Ishikawa (cell line): ENCODE measurements at regions not wholly inside any gene's neighbourhood (a gene's known extent, or its start where the extent isn't known, plus 50 kb on each side); places are given as distances from the start of the nearest gene placed in this dataset.

ENCODE experiments used
- CEBPB ChIP-seq: IDR thresholded peaks from 2 replicates; pipeline ENCODE4 v1.6.1; 2012
- CREB1 ChIP-seq: IDR thresholded peaks from 2 replicates; pipeline ENCODE4 v1.6.1; 2012; ENCODE audit warnings: low read depth
- EGR1 ChIP-seq: IDR thresholded peaks from 2 replicates; pipeline ENCODE4 v1.6.1; 2012
- EP300 ChIP-seq: IDR thresholded peaks from 2 replicates; pipeline ENCODE4 v1.6.1; 2012; ENCODE audit warnings: borderline replicate concordance
- FOXM1 ChIP-seq: IDR thresholded peaks from 2 replicates; pipeline ENCODE4 v1.6.1; 2012; ENCODE audit warnings: low read depth, borderline replicate concordance
- NFIC ChIP-seq: IDR thresholded peaks from 2 replicates; pipeline ENCODE4 v1.6.1; 2012
- RAD21 ChIP-seq: IDR thresholded peaks from 2 replicates; pipeline ENCODE4 v1.6.1; 2012; ENCODE audit warnings: low read depth
- TAF1 ChIP-seq: IDR thresholded peaks from 2 replicates; pipeline ENCODE4 v1.6.1; 2012; ENCODE audit warnings: low read depth, mild to moderate bottlenecking
- TCF12 ChIP-seq: IDR thresholded peaks from 2 replicates; pipeline ENCODE4 v1.6.1; 2012; ENCODE audit warnings: low read depth
- TEAD4 ChIP-seq: IDR thresholded peaks from 2 replicates; pipeline ENCODE4 v1.6.1; 2012
- YY1 ChIP-seq: IDR thresholded peaks from 2 replicates; pipeline ENCODE4 v1.6.1; 2012; ENCODE audit warnings: low read depth
- ZBTB7A ChIP-seq: IDR thresholded peaks from 2 replicates; pipeline ENCODE4 v1.6.1; 2012; ENCODE audit warnings: low read depth
- TF ChIP-seq, protein P1 (sequence below): IDR thresholded peaks from 2 replicates; pipeline ENCODE4 v1.6.1; 2012
- TF ChIP-seq, protein P2 (sequence below): IDR thresholded peaks from 2 replicates; pipeline ENCODE4 v1.6.1; 2012
- TF ChIP-seq, protein P3 (sequence below): IDR thresholded peaks from 2 replicates; pipeline ENCODE4 v1.6.1; 2012; ENCODE audit warnings: low read depth, mild to moderate bottlenecking

GRCh38 chr5:124074500-124074899 lies 562.5 kb downstream of the CSNK1G3 start:
- TF ChIP-seq, protein P1, sequence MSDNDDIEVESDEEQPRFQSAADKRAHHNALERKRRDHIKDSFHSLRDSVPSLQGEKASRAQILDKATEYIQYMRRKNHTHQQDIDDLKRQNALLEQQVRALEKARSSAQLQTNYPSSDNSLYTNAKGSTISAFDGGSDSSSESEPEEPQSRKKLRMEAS = no peak
- TF ChIP-seq EP300 = no peak
- TF ChIP-seq CEBPB = no peak
- TF ChIP-seq RAD21 = no peak
- no peak for TF ChIP-seq TEAD4
- TF ChIP-seq TAF1 = no peak
- TF ChIP-seq EGR1 = no peak
- TF ChIP-seq, protein P2, sequence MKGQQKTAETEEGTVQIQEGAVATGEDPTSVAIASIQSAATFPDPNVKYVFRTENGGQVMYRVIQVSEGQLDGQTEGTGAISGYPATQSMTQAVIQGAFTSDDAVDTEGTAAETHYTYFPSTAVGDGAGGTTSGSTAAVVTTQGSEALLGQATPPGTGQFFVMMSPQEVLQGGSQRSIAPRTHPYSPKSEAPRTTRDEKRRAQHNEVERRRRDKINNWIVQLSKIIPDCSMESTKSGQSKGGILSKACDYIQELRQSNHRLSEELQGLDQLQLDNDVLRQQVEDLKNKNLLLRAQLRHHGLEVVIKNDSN = no peak
- TF ChIP-seq CREB1 = no peak
- TF ChIP-seq ZBTB7A = no peak
- no peak for TF ChIP-seq TCF12
- TF ChIP-seq, protein P3, sequence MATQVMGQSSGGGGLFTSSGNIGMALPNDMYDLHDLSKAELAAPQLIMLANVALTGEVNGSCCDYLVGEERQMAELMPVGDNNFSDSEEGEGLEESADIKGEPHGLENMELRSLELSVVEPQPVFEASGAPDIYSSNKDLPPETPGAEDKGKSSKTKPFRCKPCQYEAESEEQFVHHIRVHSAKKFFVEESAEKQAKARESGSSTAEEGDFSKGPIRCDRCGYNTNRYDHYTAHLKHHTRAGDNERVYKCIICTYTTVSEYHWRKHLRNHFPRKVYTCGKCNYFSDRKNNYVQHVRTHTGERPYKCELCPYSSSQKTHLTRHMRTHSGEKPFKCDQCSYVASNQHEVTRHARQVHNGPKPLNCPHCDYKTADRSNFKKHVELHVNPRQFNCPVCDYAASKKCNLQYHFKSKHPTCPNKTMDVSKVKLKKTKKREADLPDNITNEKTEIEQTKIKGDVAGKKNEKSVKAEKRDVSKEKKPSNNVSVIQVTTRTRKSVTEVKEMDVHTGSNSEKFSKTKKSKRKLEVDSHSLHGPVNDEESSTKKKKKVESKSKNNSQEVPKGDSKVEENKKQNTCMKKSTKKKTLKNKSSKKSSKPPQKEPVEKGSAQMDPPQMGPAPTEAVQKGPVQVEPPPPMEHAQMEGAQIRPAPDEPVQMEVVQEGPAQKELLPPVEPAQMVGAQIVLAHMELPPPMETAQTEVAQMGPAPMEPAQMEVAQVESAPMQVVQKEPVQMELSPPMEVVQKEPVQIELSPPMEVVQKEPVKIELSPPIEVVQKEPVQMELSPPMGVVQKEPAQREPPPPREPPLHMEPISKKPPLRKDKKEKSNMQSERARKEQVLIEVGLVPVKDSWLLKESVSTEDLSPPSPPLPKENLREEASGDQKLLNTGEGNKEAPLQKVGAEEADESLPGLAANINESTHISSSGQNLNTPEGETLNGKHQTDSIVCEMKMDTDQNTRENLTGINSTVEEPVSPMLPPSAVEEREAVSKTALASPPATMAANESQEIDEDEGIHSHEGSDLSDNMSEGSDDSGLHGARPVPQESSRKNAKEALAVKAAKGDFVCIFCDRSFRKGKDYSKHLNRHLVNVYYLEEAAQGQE = no peak

DNA sequence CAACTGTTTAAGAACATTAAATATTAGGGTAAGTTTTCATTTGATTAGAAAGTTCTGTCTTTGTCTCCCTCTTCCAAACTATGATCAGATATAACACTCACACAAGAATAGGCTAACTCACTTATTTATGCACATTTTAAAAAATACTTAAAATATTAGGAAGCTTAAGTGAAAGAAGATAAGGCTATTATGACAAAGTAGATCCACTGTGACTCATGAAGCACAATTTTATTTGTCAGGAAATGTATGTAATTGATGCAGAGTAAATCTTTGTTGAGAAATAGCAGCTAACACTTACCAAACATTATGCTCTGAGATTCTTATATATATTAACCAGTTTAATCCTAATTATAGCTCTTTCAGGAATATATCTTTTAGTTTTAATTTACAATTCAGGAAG lies 560.6 kb downstream of the CSNK1G3 start:
- no peak for TF ChIP-seq TEAD4
- no peak for TF ChIP-seq FOXM1
- no peak for TF ChIP-seq YY1
- TF ChIP-seq EP300 = no peak
- TF ChIP-seq NFIC = no peak
- no peak for TF ChIP-seq TAF1
- TF ChIP-seq, protein P3 = no peak
- no peak for TF ChIP-seq RAD21
- TF ChIP-seq TCF12 = no peak
- TF ChIP-seq ZBTB7A = no peak

- TF ChIP-seq, protein P2 = no peak
- TF ChIP-seq FOXM1 = no peak
- no peak for TF ChIP-seq TEAD4
- no peak for TF ChIP-seq EP300
- no peak for TF ChIP-seq CREB1
- no peak for TF ChIP-seq NFIC
- TF ChIP-seq, protein P1 = no peak
- TF ChIP-seq TAF1 = no peak
- TF ChIP-seq RAD21 = no peak
- no peak for TF ChIP-seq EGR1
- no peak for TF ChIP-seq TCF12
- no peak for TF ChIP-seq YY1
- TF ChIP-seq ZBTB7A = no peak
- TF ChIP-seq, protein P3 = no peak
- TF ChIP-seq CEBPB = no peak
Measured at GRCh38 chr5:124071039-124071438, 559.1 kb downstream of the CSNK1G3 start.

GRCh38 chr5:124065508-124065907 lies 553.5 kb downstream of the CSNK1G3 start:
- TF ChIP-seq EGR1 (no peak), CREB1 (no peak), TAF1 (no peak), FOXM1 (no peak), NFIC (no peak), CEBPB (no peak), TCF12 (no peak), RAD21 (no peak)
- TF ChIP-seq, protein P3 = no peak
- TF ChIP-seq, protein P1 = no peak
- TF ChIP-seq, protein P2 = no peak
